WTC11 (cell line): ENCODE measurements at regions not wholly inside any gene's neighbourhood (a gene's known extent, or its start where the extent isn't known, plus 50 kb on each side); places are given as distances from the start of the nearest gene placed in this dataset.

Experiments used
- ATAC-seq: fragments of 200-7000 bp; cut with Tn5 transposase; 2 replicates; pipeline ENCODE4 v1.10.0; 2021; ENCODE audit warnings: mild to moderate bottlenecking, moderate library complexity
- CTCF ChIA-PET: fragments of 300-600 bp; sonication (Branson Sonifier 250); formaldehyde crosslinking; loops from one replicate; lab custom pipeline; 2021; ENCODE audit warnings: antibody characterized with exemption; lab: Charles Lee
- POLR2A ChIA-PET: fragments of 350-600 bp; sonication (Branson Sonifier 250); formaldehyde crosslinking; loops from one replicate; lab custom pipeline; 2021; ENCODE audit warnings: antibody characterized with exemption; lab: Charles Lee
- DNase-seq: peaks from one replicate; pipeline ENCODE4 v3.0.0; 2021; ENCODE audit warnings: low spot score
- H3K27ac Mint-ChIP-seq: 2 replicates; pipeline ENCODE4 v1.8.0; 2021; ENCODE audit warnings: mixed read lengths
- H3K27me3 Mint-ChIP-seq: 2 replicates; pipeline ENCODE4 v1.8.0; 2021; ENCODE audit warnings: low read depth, mild to moderate bottlenecking, moderate library complexity, mixed read lengths
- H3K36me3 Mint-ChIP-seq: 2 replicates; pipeline ENCODE4 v1.8.0; 2021; ENCODE audit warnings: mixed read lengths
- H3K4me1 Mint-ChIP-seq: 2 replicates; pipeline ENCODE4 v1.8.0; 2022; ENCODE audit warnings: mixed read lengths
- H3K4me3 Mint-ChIP-seq: 2 replicates; pipeline ENCODE4 v1.8.0; 2021; ENCODE audit warnings: mild to moderate bottlenecking, moderate library complexity, mixed read lengths
- H3K9me3 Mint-ChIP-seq: 2 replicates; pipeline ENCODE4 v1.8.0; 2021; ENCODE audit warnings: mixed read lengths
- ATF6 ChIP-seq: sonication (generic); formaldehyde crosslinking; IDR thresholded peaks from 2 replicates; pipeline ENCODE4 v1.8.1; 2023; ENCODE audit warnings: mild to moderate bottlenecking, missing genetic modification reagents
- CDX4 ChIP-seq: fragments of 250-450 bp; sonication (Bioruptor Pico); IDR thresholded peaks from 2 replicates; pipeline ENCODE4 v1.9.0; 2021; ENCODE audit warnings: moderate library complexity, mild to moderate bottlenecking, inconsistent platforms, borderline replicate concordance
- ESRRA ChIP-seq: sonication (generic); formaldehyde crosslinking; IDR thresholded peaks from 2 replicates; pipeline ENCODE4 v1.8.1; 2022; ENCODE audit warnings: mild to moderate bottlenecking, missing genetic modification reagents, borderline replicate concordance
- FOXJ3 ChIP-seq: sonication (generic); formaldehyde crosslinking; IDR thresholded peaks from 2 replicates; pipeline ENCODE4 v1.9.0; 2021; ENCODE audit warnings: missing genetic modification reagents, mild to moderate bottlenecking, borderline replicate concordance
- GRHL2 ChIP-seq: fragments of 250-450 bp; sonication (Bioruptor Pico); IDR thresholded peaks from 2 replicates; pipeline ENCODE4 v1.8.0; 2022; ENCODE audit warnings: mild to moderate bottlenecking, moderate library complexity; ENCODE audit not compliant: insufficient replicate concordance, severe bottlenecking
- GTF2I ChIP-seq: fragments of 250-450 bp; sonication (Bioruptor Pico); conservative IDR thresholded peaks from 2 replicates; pipeline ENCODE4 v1.4.0; 2021; ENCODE audit warnings: mild to moderate bottlenecking
- IRF1 ChIP-seq: sonication (generic); formaldehyde crosslinking; IDR thresholded peaks from 2 replicates; pipeline ENCODE4 v1.8.0; 2023; ENCODE audit warnings: missing genetic modification reagents
- IRF2 ChIP-seq: sonication (generic); formaldehyde crosslinking; IDR thresholded peaks from 2 replicates; pipeline ENCODE4 v1.8.0; 2022; ENCODE audit warnings: low read depth, missing genetic modification reagents, borderline replicate concordance
- MAX ChIP-seq: sonication (generic); formaldehyde crosslinking; IDR thresholded peaks from 2 replicates; pipeline ENCODE4 v1.8.0; 2022; ENCODE audit warnings: mild to moderate bottlenecking, missing genetic modification reagents
- NFYB ChIP-seq: sonication (generic); formaldehyde crosslinking; conservative IDR thresholded peaks from 2 replicates; pipeline ENCODE4 v1.8.0; 2022; ENCODE audit warnings: low read depth, missing genetic modification reagents
- PRRX2 ChIP-seq: fragments of 250-450 bp; sonication (Bioruptor Pico); IDR thresholded peaks from 2 replicates; pipeline ENCODE4 v1.8.0; 2021; ENCODE audit warnings: mild to moderate bottlenecking
- TEAD1 ChIP-seq: sonication (generic); formaldehyde crosslinking; IDR thresholded peaks from 2 replicates; pipeline ENCODE4 v1.8.0; 2022; ENCODE audit warnings: mild to moderate bottlenecking, missing genetic modification reagents
- TP53 ChIP-seq: sonication (generic); formaldehyde crosslinking; IDR thresholded peaks from 2 replicates; pipeline ENCODE4 v1.8.1; 2023; ENCODE audit warnings: mild to moderate bottlenecking, missing genetic modification reagents
- ZNF232 ChIP-seq: sonication (generic); formaldehyde crosslinking; IDR thresholded peaks from 2 replicates; pipeline ENCODE4 v1.8.0; 2022; ENCODE audit warnings: mild to moderate bottlenecking, missing genetic modification reagents
- ZNF317 ChIP-seq: sonication (generic); formaldehyde crosslinking; IDR thresholded peaks from 2 replicates; pipeline ENCODE4 v1.8.1; 2023; ENCODE audit warnings: low read depth, mild to moderate bottlenecking, moderate library complexity, missing genetic modification reagents, borderline replicate concordance
- ZNF425 ChIP-seq: fragments of 250-450 bp; sonication (Bioruptor Pico); conservative IDR thresholded peaks from 2 replicates; pipeline ENCODE4 v1.9.0; 2021; ENCODE audit warnings: mild to moderate bottlenecking
- ZNF512 ChIP-seq: sonication (generic); formaldehyde crosslinking; IDR thresholded peaks from 2 replicates; pipeline ENCODE4 v1.8.1; 2022; ENCODE audit warnings: missing genetic modification reagents, borderline replicate concordance
- ZNF532 ChIP-seq: fragments of 250-450 bp; sonication (Bioruptor Pico); IDR thresholded peaks from 2 replicates; pipeline ENCODE4 v1.9.0; 2021; ENCODE audit warnings: mild to moderate bottlenecking, borderline replicate concordance
- ZSCAN18 ChIP-seq: fragments of 250-450 bp; sonication (Bioruptor Pico); IDR thresholded peaks from 2 replicates; pipeline ENCODE4 v2.1.2; 2022; ENCODE audit warnings: mild to moderate bottlenecking, moderate library complexity

- no peak for ATAC-seq
- H3K4me1 Mint-ChIP-seq: no peaks in the 10 kb centered on the region
- ChIA-PET CTCF (no interaction called here), POLR2A (no interaction called here)
- H3K9me3 Mint-ChIP-seq: peaks cover 58% of the 10 kb centered on the region
- no peak overlapping the region for H3K27ac Mint-ChIP-seq
- no peak overlapping the region for H3K4me3 Mint-ChIP-seq
- no peak for TF ChIP-seq ZNF425 (CRISPR knock-in tag)
- TF ChIP-seq TP53 (CRISPR knock-in tag): no peak
- no peak for TF ChIP-seq PRRX2 (CRISPR knock-in tag)
- no peak for TF ChIP-seq ZNF232 (CRISPR knock-in tag)
- TF ChIP-seq ATF6 (CRISPR knock-in tag): no peak
- TF ChIP-seq ZNF512: no peak
- no peak for TF ChIP-seq IRF1 (CRISPR knock-in tag)
- no peak for TF ChIP-seq GTF2I (CRISPR knock-in tag)
- TF ChIP-seq GRHL2 (CRISPR knock-in tag): no peak
- no peak for TF ChIP-seq ZSCAN18 (CRISPR knock-in tag)
- no peak for TF ChIP-seq IRF2 (CRISPR knock-in tag)
- TF ChIP-seq ZNF532: no peak
- no peak for TF ChIP-seq ESRRA (CRISPR knock-in tag)
- TF ChIP-seq MAX (CRISPR knock-in tag): no peak
- TF ChIP-seq CDX4 (CRISPR knock-in tag): no peak
- TF ChIP-seq NFYB: no peak
- TF ChIP-seq TEAD1 (CRISPR knock-in tag): no peak
- TF ChIP-seq FOXJ3: no peak
- TF ChIP-seq ZNF317 (CRISPR knock-in tag): no peak
- TF ChIP-seq, all 79 proteins: peak for 0
- Mint-ChIP-seq H3K27me3 (peaks cover 6% of the 10 kb centered on the region), H3K36me3 (peaks cover 53% of the 10 kb centered on the region)
- DNase-seq: no peak
Measured at GRCh38 chr2:3974765-3975164, 271.4 kb downstream of the DCDC2C start.
